HUDEP-2 (cell line): ENCODE measurements at regions not wholly inside any gene's neighbourhood (a gene's known extent, or its start where the extent isn't known, plus 50 kb on each side); places are given as distances from the start of the nearest gene placed in this dataset.
"Not testable (repeated sequence)": the region's sequence is repeated elsewhere in the genome, so short reads cannot be mapped to it uniquely, and the experiment has no call there.

ENCODE experiments used
- DNase-seq, 76 experiments: peaks; one replicate each; lab custom pipeline; 2025; ENCODE audit not compliant: unreplicated experiment in 76 of 76; lab: John Stamatoyannopoulos, UW

- no peak for DNase-seq
Measured at GRCh38 chr5:89327608-89328007, 444.6 kb upstream of the MEF2C start.

- no peak for DNase-seq
Measured at GRCh38 chr5:89324990-89325389, 442.0 kb upstream of the MEF2C start.

GRCh38 chr5:89320421-89321277, 437.7 kb upstream of the MEF2C start:
- no peak for DNase-seq

- not testable (repeated sequence) for DNase-seq
Measured at GRCh38 chr5:89317838-89318237, 434.9 kb upstream of the MEF2C start.

GRCh38 chr5:89315286-89316100, 432.5 kb upstream of the MEF2C start:
- DNase-seq, result no peak

- DNase-seq, result peak in 2 of 76 experiments; percentile 30 to 32
Measured at GRCh38 chr5:89313804-89314588, 431.0 kb upstream of the MEF2C start.

- no peak for DNase-seq
Measured at GRCh38 chr5:89313044-89313443, 430.1 kb upstream of the MEF2C start.

- no peak for DNase-seq
Measured at GRCh38 chr5:89309268-89309667, 426.3 kb upstream of the MEF2C start.

GRCh38 chr5:89308606-89309040, 425.6 kb upstream of the MEF2C start:
- no peak for DNase-seq

- DNase-seq, result no peak
Measured at GRCh38 chr5:89307972-89308371, 425.0 kb upstream of the MEF2C start.

GRCh38 chr5:89307141-89307540, 424.2 kb upstream of the MEF2C start:
- DNase-seq, result not testable (repeated sequence)

- no peak for DNase-seq
Measured at GRCh38 chr5:89303033-89303480, 420.1 kb upstream of the MEF2C start.

- no peak for DNase-seq
Measured at GRCh38 chr5:89302102-89302891, 419.3 kb upstream of the MEF2C start.

GRCh38 chr5:89301321-89302025, 418.5 kb upstream of the MEF2C start:
- no peak for DNase-seq

- DNase-seq, result no peak
Measured at GRCh38 chr5:89300426-89300970, 417.5 kb upstream of the MEF2C start.

GRCh38 chr5:89299998-89300397, 417.0 kb upstream of the MEF2C start:
- no peak for DNase-seq

GRCh38 chr5:89297066-89297465, 414.1 kb upstream of the MEF2C start:
- DNase-seq, result no peak

- no peak for DNase-seq
Measured at GRCh38 chr5:89293810-89294209, 410.8 kb upstream of the MEF2C start.

- DNase-seq, result no peak
Measured at GRCh38 chr5:89292487-89292886, 409.5 kb upstream of the MEF2C start.
